ENCODE measurements at regions not wholly inside any gene's neighbourhood (a gene's known extent, or its start where the extent isn't known, plus 50 kb on each side); places are given as distances from the start of the nearest gene placed in this dataset.

- Histone ChIP-seq H3K4me3 (ENCODE audit: insufficient read length, low read depth) (no peak overlapping the region), H3K27me3 (ENCODE audit: insufficient read depth, insufficient read length) (no peaks in the 10 kb centered on the region)
These were observed 140.6 kb upstream of the AHI1 start for GRCh38 chr6:135638108-135638507.

GRCh38 chr6:135640048-135640447, 142.5 kb upstream of the AHI1 start:
- Histone ChIP-seq H3K9ac (ENCODE audit: insufficient read length, low read depth) (no peak overlapping the region), H3K4me3 (ENCODE audit: insufficient read length, low read depth) (no peak overlapping the region), H3K4me1 (ENCODE audit: insufficient read depth, insufficient read length) (no peaks in the 10 kb centered on the region), H3K9me3 (ENCODE audit: insufficient read depth, low read length) (no peaks in the 10 kb centered on the region), H3K27me3 (ENCODE audit: insufficient read depth, insufficient read length) (no peaks in the 10 kb centered on the region), H3K36me3 (ENCODE audit: insufficient read depth, insufficient read length, low read length) (no peaks in the 10 kb centered on the region)
- TF ChIP-seq SUZ12 (IDR thresholded peaks at IDR 0.05; ENCODE audit: extremely low read depth, insufficient read depth, insufficient read length) (no peak), ZNF274 (IDR thresholded peaks at IDR 0.05; ENCODE audit: low read depth, low read length) (no peak), YY1 (IDR thresholded peaks at IDR 0.05; ENCODE audit: insufficient read depth, insufficient read length) (no peak)
- no peak for DNase-seq (ENCODE audit: low read depth, low spot score)

More at GRCh38 chr6:135638108-135638507, 140.6 kb upstream of the AHI1 start:
- no peak for DNase-seq (ENCODE audit: low read depth, low spot score)
- TF ChIP-seq ZNF274 (IDR thresholded peaks at IDR 0.05; ENCODE audit: low read depth, low read length) (no peak), YY1 (IDR thresholded peaks at IDR 0.05; ENCODE audit: insufficient read depth, insufficient read length) (no peak), SUZ12 (IDR thresholded peaks at IDR 0.05; ENCODE audit: extremely low read depth, insufficient read depth, insufficient read length) (no peak)
- H3K36me3 ChIP-seq (ENCODE audit: insufficient read depth, insufficient read length, low read length) = no peaks in the 10 kb centered on the region
- H3K9me3 ChIP-seq (ENCODE audit: insufficient read depth, low read length) = no peaks in the 10 kb centered on the region
- H3K9ac ChIP-seq (ENCODE audit: insufficient read length, low read depth) = no peak overlapping the region
- no peaks in the 10 kb centered on the region for H3K4me1 ChIP-seq (ENCODE audit: insufficient read depth, insufficient read length)

GRCh38 chr6:135640449-135641111, 143.0 kb upstream of the AHI1 start:
- no peak for TF ChIP-seq ZNF274 (IDR thresholded peaks at IDR 0.05; ENCODE audit: low read depth, low read length)
- no peak for TF ChIP-seq SUZ12 (IDR thresholded peaks at IDR 0.05; ENCODE audit: extremely low read depth, insufficient read depth, insufficient read length)
- no peak for TF ChIP-seq YY1 (IDR thresholded peaks at IDR 0.05; ENCODE audit: insufficient read depth, insufficient read length)
- DNase-seq (ENCODE audit: low read depth, low spot score) = no peak
- no peak overlapping the region for H3K4me3 ChIP-seq (ENCODE audit: insufficient read length, low read depth)
- no peaks in the 10 kb centered on the region for H3K9me3 ChIP-seq (ENCODE audit: insufficient read depth, low read length)
- H3K4me1 ChIP-seq (ENCODE audit: insufficient read depth, insufficient read length) = no peaks in the 10 kb centered on the region
- H3K36me3 ChIP-seq (ENCODE audit: insufficient read depth, insufficient read length, low read length) = no peaks in the 10 kb centered on the region
- no peak overlapping the region for H3K9ac ChIP-seq (ENCODE audit: insufficient read length, low read depth)
- no peaks in the 10 kb centered on the region for H3K27me3 ChIP-seq (ENCODE audit: insufficient read depth, insufficient read length)

- H3K4me1 ChIP-seq (ENCODE audit: insufficient read depth, insufficient read length) = no peaks in the 10 kb centered on the region
These were observed 145.4 kb upstream of the AHI1 start for GRCh38 chr6:135642912-135643311.

GRCh38 chr6:135644394-135644793, 146.9 kb upstream of the AHI1 start:
- no peaks in the 10 kb centered on the region for H3K36me3 ChIP-seq (ENCODE audit: insufficient read depth, insufficient read length, low read length)
- TF ChIP-seq ZNF274 (IDR thresholded peaks at IDR 0.05; ENCODE audit: low read depth, low read length) (no peak), SUZ12 (IDR thresholded peaks at IDR 0.05; ENCODE audit: extremely low read depth, insufficient read depth, insufficient read length) (no peak), YY1 (IDR thresholded peaks at IDR 0.05; ENCODE audit: insufficient read depth, insufficient read length) (no peak)
- no peaks in the 10 kb centered on the region for H3K4me1 ChIP-seq (ENCODE audit: insufficient read depth, insufficient read length)
- DNase-seq (ENCODE audit: low read depth, low spot score) = no peak
- no peak overlapping the region for H3K4me3 ChIP-seq (ENCODE audit: insufficient read length, low read depth)
- H3K27me3 ChIP-seq (ENCODE audit: insufficient read depth, insufficient read length) = no peaks in the 10 kb centered on the region
- no peak overlapping the region for H3K9ac ChIP-seq (ENCODE audit: insufficient read length, low read depth)
- no peaks in the 10 kb centered on the region for H3K9me3 ChIP-seq (ENCODE audit: insufficient read depth, low read length)

More at GRCh38 chr6:135642912-135643311, 145.4 kb upstream of the AHI1 start:
- no peaks in the 10 kb centered on the region for H3K36me3 ChIP-seq (ENCODE audit: insufficient read depth, insufficient read length, low read length)
- H3K27me3 ChIP-seq (ENCODE audit: insufficient read depth, insufficient read length) = no peaks in the 10 kb centered on the region
- no peaks in the 10 kb centered on the region for H3K9me3 ChIP-seq (ENCODE audit: insufficient read depth, low read length)
- DNase-seq (ENCODE audit: low read depth, low spot score) = no peak
- H3K9ac ChIP-seq (ENCODE audit: insufficient read length, low read depth) = no peak overlapping the region
- no peak overlapping the region for H3K4me3 ChIP-seq (ENCODE audit: insufficient read length, low read depth)
- TF ChIP-seq SUZ12 (IDR thresholded peaks at IDR 0.05; ENCODE audit: extremely low read depth, insufficient read depth, insufficient read length) = no peak

GRCh38 chr6:135647521-135647920, 150.0 kb upstream of the AHI1 start:
- Histone ChIP-seq H3K27me3 (ENCODE audit: insufficient read depth, insufficient read length) (no peaks in the 10 kb centered on the region), H3K36me3 (ENCODE audit: insufficient read depth, insufficient read length, low read length) (no peaks in the 10 kb centered on the region)
- TF ChIP-seq SUZ12 (IDR thresholded peaks at IDR 0.05; ENCODE audit: extremely low read depth, insufficient read depth, insufficient read length) (no peak), YY1 (IDR thresholded peaks at IDR 0.05; ENCODE audit: insufficient read depth, insufficient read length) (no peak), ZNF274 (IDR thresholded peaks at IDR 0.05; ENCODE audit: low read depth, low read length) (no peak)

GRCh38 chr6:135651964-135652755, 154.6 kb upstream of the AHI1 start:
- no peak overlapping the region for H3K9ac ChIP-seq (ENCODE audit: insufficient read length, low read depth)
- H3K9me3 ChIP-seq (ENCODE audit: insufficient read depth, low read length) = no peaks in the 10 kb centered on the region
- TF ChIP-seq ZNF274 (IDR thresholded peaks at IDR 0.05; ENCODE audit: low read depth, low read length) (no peak), YY1 (IDR thresholded peaks at IDR 0.05; ENCODE audit: insufficient read depth, insufficient read length) (no peak), SUZ12 (IDR thresholded peaks at IDR 0.05; ENCODE audit: extremely low read depth, insufficient read depth, insufficient read length) (no peak)
- no peaks in the 10 kb centered on the region for H3K4me1 ChIP-seq (ENCODE audit: insufficient read depth, insufficient read length)
- no peak overlapping the region for H3K4me3 ChIP-seq (ENCODE audit: insufficient read length, low read depth)
- no peaks in the 10 kb centered on the region for H3K27me3 ChIP-seq (ENCODE audit: insufficient read depth, insufficient read length)
- DNase-seq (ENCODE audit: low read depth, low spot score) = no peak
- no peaks in the 10 kb centered on the region for H3K36me3 ChIP-seq (ENCODE audit: insufficient read depth, insufficient read length, low read length)

More at GRCh38 chr6:135647521-135647920, 150.0 kb upstream of the AHI1 start:
- DNase-seq (ENCODE audit: low read depth, low spot score) = no peak
- Histone ChIP-seq H3K9me3 (ENCODE audit: insufficient read depth, low read length) (no peaks in the 10 kb centered on the region), H3K9ac (ENCODE audit: insufficient read length, low read depth) (no peak overlapping the region), H3K4me1 (ENCODE audit: insufficient read depth, insufficient read length) (no peaks in the 10 kb centered on the region), H3K4me3 (ENCODE audit: insufficient read length, low read depth) (no peak overlapping the region)
